ENCODE measurements at regions not wholly inside any gene's neighbourhood (a gene's known extent, or its start where the extent isn't known, plus 50 kb on each side); places are given as distances from the start of the nearest gene placed in this dataset.

DNA sequence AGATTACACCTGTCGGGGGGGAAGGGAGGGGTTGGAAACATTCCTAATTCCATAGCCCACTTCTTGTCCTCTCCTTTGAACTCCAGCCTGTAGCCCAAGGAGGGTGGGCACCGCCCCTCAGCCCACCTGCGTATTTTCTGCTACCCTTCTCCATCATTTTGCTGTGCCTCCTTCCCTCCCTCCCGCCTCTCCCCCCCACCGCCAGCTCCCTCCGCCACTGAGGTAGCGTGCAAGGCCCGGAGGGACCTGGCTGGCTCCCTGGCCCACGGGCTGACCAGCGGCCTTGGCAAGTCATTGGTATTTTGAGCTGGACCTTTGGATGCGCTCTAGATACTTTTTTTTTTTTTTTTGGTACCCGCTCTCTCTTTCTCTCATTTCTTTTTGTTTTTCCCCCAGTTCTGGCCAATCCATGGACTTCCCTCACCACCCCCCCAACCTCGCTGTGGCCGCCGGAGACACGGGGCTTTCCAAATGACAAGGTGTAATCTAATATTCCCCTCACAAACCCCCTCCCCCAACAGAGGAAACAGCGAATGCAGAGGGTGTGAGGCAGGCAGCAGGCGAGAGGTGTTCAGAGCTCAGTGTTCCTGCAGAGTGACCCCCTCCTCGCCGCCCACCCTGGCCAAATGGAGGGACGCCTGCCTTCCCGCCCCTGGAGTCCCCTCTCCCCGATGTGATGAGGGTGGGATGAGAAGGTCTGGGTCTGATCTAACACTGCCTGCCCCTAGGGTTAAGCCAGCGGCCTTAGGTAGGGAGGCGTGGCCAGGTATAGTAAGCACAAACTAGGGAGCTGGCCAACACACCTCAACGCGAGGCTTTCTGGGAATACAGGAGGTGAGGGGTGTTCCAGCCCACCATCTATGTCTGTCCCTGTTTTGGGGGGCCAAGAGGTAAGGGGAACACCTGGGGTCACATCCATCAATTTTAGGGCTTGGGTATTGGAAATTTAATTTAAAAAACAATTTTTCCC lies 89.2 kb downstream of the PTPRS start:
- TF ChIP-seq GLI4 (CRISPR knock-in tag; IDR thresholded peaks at IDR 0.05; ENCODE audit: borderline replicate concordance), result no peak
- no peak for TF ChIP-seq SP1 (IDR thresholded peaks at IDR 0.05)
- no peak for TF ChIP-seq SP1 (CRISPR knock-in tag; IDR thresholded peaks at IDR 0.05)

Measured in HepG2 (cell line).